B cell (primary cell): ENCODE measurements at regions not wholly inside any gene's neighbourhood (a gene's known extent, or its start where the extent isn't known, plus 50 kb on each side); places are given as distances from the start of the nearest gene placed in this dataset.

Experiments used
- ATAC-seq: fragments of 200-7000 bp; cut with Tn5 transposase; one replicate; pipeline ENCODE4 v1.10.0; 2021; ENCODE audit warnings: low read depth, mild to moderate bottlenecking, moderate number of reproducible peaks, moderate library complexity
- CTCF ChIA-PET: fragments of 350-600 bp; sonication (Branson Sonifier 250); formaldehyde crosslinking; loops from one replicate; lab custom pipeline; 2021; ENCODE audit warnings: antibody characterized with exemption, inconsistent platforms; lab: Charles Lee
- POLR2A ChIA-PET: fragments of 350-600 bp; sonication (Branson Sonifier 250); formaldehyde crosslinking; loops from one replicate; lab custom pipeline; 2021; ENCODE audit warnings: antibody characterized with exemption; lab: Charles Lee
- DNase-seq: peaks from one replicate; pipeline ENCODE4 v3.0.0; 2013
- H2AFZ ChIP-seq: 2 replicates; pipeline ENCODE4 v1.6.1; 2012; ENCODE audit warnings: mild to moderate bottlenecking, low read depth, low read length; ENCODE audit not compliant: insufficient read depth, poor library complexity, severe bottlenecking
- H3K27ac ChIP-seq, 2 donors: 1 replicate in 1 of 2; 2 replicates in 1 of 2; pipeline ENCODE4 v1.5.1; 2012 to 2013; ENCODE audit warnings: low read length in 2 of 2, mild to moderate bottlenecking in 2 of 2, moderate library complexity in 1 of 2
- H3K27me3 ChIP-seq, 4 experiments: fragments of 200-600 bp in 1 of 4; sonication (generic) in 1 of 4; replicated peaks in 1 of 4; 1 replicate in 2 of 4; 2 replicates in 2 of 4; pipeline versions ENCODE4 v1.6.1 to v1.7.0; 2013 to 2016; ENCODE audit warnings: low read length in 3 of 4, mild to moderate bottlenecking in 2 of 4, mixed read lengths in 1 of 4, moderate library complexity in 1 of 4; ENCODE audit not compliant: insufficient read depth in 4 of 4, control insufficient read depth in 3 of 4; ENCODE audit errors: control extremely low read depth in 1 of 4
- H3K36me3 ChIP-seq, 2 experiments: replicated peaks in 1 of 2; 1 replicate in 1 of 2; 2 replicates in 1 of 2; pipeline versions ENCODE4 v1.6.1 to v1.7.1; 2013; ENCODE audit warnings: low read length in 1 of 2; ENCODE audit not compliant: insufficient read depth in 2 of 2, control insufficient read depth in 1 of 2; ENCODE audit errors: control extremely low read depth in 1 of 2, extremely low read depth in 1 of 2
- H3K4me1 ChIP-seq, 2 donors: fragments of 200-600 bp in 1 of 2; sonication (generic) in 1 of 2; 1 replicate in 1 of 2; 2 replicates in 1 of 2; pipeline versions ENCODE4 v1.5.1 to v1.6.1; 2013 to 2017; ENCODE audit warnings: low read length in 2 of 2; ENCODE audit not compliant: control insufficient read depth in 2 of 2, insufficient read depth in 2 of 2
- H3K4me2 ChIP-seq: replicated peaks from 2 replicates; pipeline ENCODE3; 2012; ENCODE audit warnings: mild to moderate bottlenecking, low read depth, low read length; ENCODE audit not compliant: poor library complexity, severe bottlenecking
- H3K4me3 ChIP-seq, 5 experiments: fragments of 200-600 bp in 1 of 5; sonication (generic) in 1 of 5; 1 replicate in 3 of 5; 2 replicates in 2 of 5; pipeline versions ENCODE4 v1.5.1 to v1.7.0; 2011 to 2016; ENCODE audit warnings: low read length in 4 of 5, mild to moderate bottlenecking in 4 of 5, low read depth in 2 of 5, control low read depth in 1 of 5, moderate library complexity in 1 of 5; ENCODE audit not compliant: insufficient read depth in 1 of 5; ENCODE audit errors: control extremely low read depth in 1 of 5, extremely low read depth in 1 of 5
- H3K79me2 ChIP-seq: fragments of 200-600 bp; sonication (generic); one replicate; pipeline ENCODE4 v1.6.0; 2016; ENCODE audit warnings: low read length; ENCODE audit not compliant: control insufficient read depth, insufficient read depth
- H3K9ac ChIP-seq: fragments of 200-600 bp; sonication (generic); 2 replicates; pipeline ENCODE4 v1.6.1; 2017; ENCODE audit warnings: mild to moderate bottlenecking, low read length, moderate library complexity
- H3K9me3 ChIP-seq, 3 donors: one replicate each; pipeline versions ENCODE4 v1.6.1 to v1.7.1; 2013; ENCODE audit warnings: low read length in 2 of 3; ENCODE audit not compliant: control insufficient read depth in 2 of 3, insufficient read depth in 1 of 3; ENCODE audit errors: control extremely low read depth in 1 of 3
- H4K20me1 ChIP-seq: 2 replicates; pipeline ENCODE4 v1.6.0; 2012; ENCODE audit warnings: mild to moderate bottlenecking, low read length; ENCODE audit not compliant: insufficient read depth, control insufficient read depth, poor library complexity, severe bottlenecking
- H3K27ac Mint-ChIP-seq: one replicate; pipeline ENCODE4 v1.8.0; 2021; ENCODE audit warnings: mixed read lengths
- H3K27me3 Mint-ChIP-seq: one replicate; pipeline ENCODE4 v1.8.0; 2021; ENCODE audit warnings: mixed read lengths
- H3K4me1 Mint-ChIP-seq: one replicate; pipeline ENCODE4 v1.8.0; 2021; ENCODE audit warnings: mixed read lengths
- H3K4me3 Mint-ChIP-seq: one replicate; pipeline ENCODE4 v1.8.0; 2021; ENCODE audit warnings: mixed read lengths
- H3K9me3 Mint-ChIP-seq: one replicate; pipeline ENCODE4 v1.8.0; 2022; ENCODE audit warnings: mixed read lengths; ENCODE audit not compliant: insufficient read depth
- EZH2 ChIP-seq: IDR thresholded peaks from 2 replicates; pipeline ENCODE4 v1.6.1; 2012; ENCODE audit warnings: borderline replicate concordance, low read depth, mild to moderate bottlenecking, moderate library complexity, low read length; ENCODE audit not compliant: insufficient read depth, poor library complexity, severe bottlenecking
- WGBS: methylation state at CpG from one replicate; pipeline ENCODE4 v1.1.5; 2013; ENCODE audit warnings: missing lambda C conversion rate; ENCODE audit not compliant: insufficient coverage; 5-methylcytosine and 5-hydroxymethylcytosine counted together
- intact Hi-C: fragments of 100-400 bp; cut with micrococcal nuclease; formaldehyde crosslinking; loops from one replicate; pipeline ENCODE4 v1.10.0; 2022
- TF ChIP-seq, protein P1 (sequence below): fragments of 200-600 bp; IDR thresholded peaks from one replicate; pipeline ENCODE4 v1.8.0; 2022; ENCODE audit warnings: antibody characterized with exemption, mild to moderate bottlenecking

DNA sequence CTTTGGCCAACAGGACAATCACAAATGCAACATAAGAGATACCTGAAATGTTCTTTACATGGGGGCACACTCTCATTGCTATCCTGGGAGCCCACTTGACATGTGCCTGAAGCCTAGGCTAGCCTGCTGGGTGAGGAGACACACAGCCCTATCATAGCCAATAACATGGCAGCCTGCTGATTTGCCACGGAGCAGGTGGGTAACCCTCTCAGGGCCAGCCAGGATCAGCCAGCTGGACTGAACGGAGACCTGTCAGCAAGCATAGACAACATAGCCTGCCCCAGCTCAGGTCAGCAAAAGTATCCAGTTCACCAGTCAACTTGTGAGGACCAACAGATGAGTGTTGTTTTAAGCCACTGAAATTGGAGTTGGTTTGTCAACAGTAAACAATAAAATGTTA, 566.5 kb downstream of the DCDC2C start:
- Histone ChIP-seq H3K9me3 (peaks cover 0 to 5% (median 0%) of the 10 kb centered on the region in 3 donors), H4K20me1 (no peaks in the 10 kb centered on the region)

DNA sequence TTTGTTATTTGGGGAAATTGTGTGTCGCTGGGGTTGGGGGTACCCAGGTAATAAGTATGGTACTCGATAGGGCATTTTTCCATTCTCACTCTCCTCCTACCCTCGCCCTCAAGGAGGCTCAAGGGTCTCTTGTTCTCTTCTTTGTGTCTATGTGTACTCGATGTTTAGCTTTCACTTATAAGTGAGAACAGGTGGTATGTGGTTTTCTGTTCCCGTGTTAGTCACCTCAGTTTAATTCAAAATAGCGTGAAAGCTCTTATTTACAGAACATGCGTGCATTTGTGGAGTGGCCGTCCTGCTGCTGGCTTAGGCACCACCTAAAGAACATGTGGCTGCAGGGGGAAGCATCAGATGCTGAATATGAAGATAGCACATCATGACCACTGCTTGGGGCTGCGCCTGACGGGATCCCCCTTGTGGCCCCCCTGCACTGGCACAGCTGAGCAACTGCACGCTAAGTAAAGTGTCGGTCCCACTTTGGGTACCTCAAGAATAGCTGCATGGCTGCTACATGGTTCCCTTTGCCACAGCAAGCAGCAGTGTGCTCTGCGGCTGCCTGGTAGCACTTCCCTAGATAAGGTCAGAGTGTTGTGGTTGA, 569.0 kb downstream of the DCDC2C start:
- Mint-ChIP-seq H3K4me3 (no peak overlapping the region), H3K27ac (no peak overlapping the region), H3K9me3 (peaks cover 2% of the 10 kb centered on the region), H3K27me3 (no peaks in the 10 kb centered on the region), H3K4me1 (no peaks in the 10 kb centered on the region)
- no peak overlapping the region for H3K9ac ChIP-seq
- no peak overlapping the region for H3K4me2 ChIP-seq
- H3K4me1 ChIP-seq, result no peaks in the 10 kb centered on the region
- H3K4me3 ChIP-seq, result no peak overlapping the region
- no peaks in the 10 kb centered on the region for H3K36me3 ChIP-seq
- no peaks in the 10 kb centered on the region for H4K20me1 ChIP-seq
- TF ChIP-seq EZH2, result no peak
- TF ChIP-seq, protein P1, sequence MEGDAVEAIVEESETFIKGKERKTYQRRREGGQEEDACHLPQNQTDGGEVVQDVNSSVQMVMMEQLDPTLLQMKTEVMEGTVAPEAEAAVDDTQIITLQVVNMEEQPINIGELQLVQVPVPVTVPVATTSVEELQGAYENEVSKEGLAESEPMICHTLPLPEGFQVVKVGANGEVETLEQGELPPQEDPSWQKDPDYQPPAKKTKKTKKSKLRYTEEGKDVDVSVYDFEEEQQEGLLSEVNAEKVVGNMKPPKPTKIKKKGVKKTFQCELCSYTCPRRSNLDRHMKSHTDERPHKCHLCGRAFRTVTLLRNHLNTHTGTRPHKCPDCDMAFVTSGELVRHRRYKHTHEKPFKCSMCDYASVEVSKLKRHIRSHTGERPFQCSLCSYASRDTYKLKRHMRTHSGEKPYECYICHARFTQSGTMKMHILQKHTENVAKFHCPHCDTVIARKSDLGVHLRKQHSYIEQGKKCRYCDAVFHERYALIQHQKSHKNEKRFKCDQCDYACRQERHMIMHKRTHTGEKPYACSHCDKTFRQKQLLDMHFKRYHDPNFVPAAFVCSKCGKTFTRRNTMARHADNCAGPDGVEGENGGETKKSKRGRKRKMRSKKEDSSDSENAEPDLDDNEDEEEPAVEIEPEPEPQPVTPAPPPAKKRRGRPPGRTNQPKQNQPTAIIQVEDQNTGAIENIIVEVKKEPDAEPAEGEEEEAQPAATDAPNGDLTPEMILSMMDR, result no peak
- H3K9me3 ChIP-seq, result peaks cover 0 to 5% (median 0%) of the 10 kb centered on the region in 3 donors
- H3K27me3 ChIP-seq, result no peaks in the 10 kb centered on the region
- DNase-seq, result no peak
- CTCF ChIA-PET, result no interaction called here
- no peak for ATAC-seq
- H2AFZ ChIP-seq, result no peak overlapping the region
- intact Hi-C loops, result no loop called here
- POLR2A ChIA-PET, result no interaction called here
- 85% methylated on average over 6 of the region's 13 CpGs for WGBS
- H3K27ac ChIP-seq, result no peak overlapping the region
- H3K79me2 ChIP-seq, result no peaks in the 10 kb centered on the region

More for the DNA sequence above, 566.5 kb downstream of the DCDC2C start:
- Histone ChIP-seq H3K79me2 (no peaks in the 10 kb centered on the region), H3K36me3 (no peaks in the 10 kb centered on the region), H3K9ac (no peak overlapping the region), H3K4me1 (no peaks in the 10 kb centered on the region), H3K4me2 (no peak overlapping the region), H3K27ac (no peak overlapping the region), H3K27me3 (no peaks in the 10 kb centered on the region), H3K4me3 (no peak overlapping the region), H2AFZ (no peak overlapping the region)
- ChIA-PET CTCF (no interaction called here), POLR2A (no interaction called here)
- no peaks in the 10 kb centered on the region for H3K27me3 Mint-ChIP-seq
- H3K4me3 Mint-ChIP-seq, result no peak overlapping the region
- peaks cover 4% of the 10 kb centered on the region for H3K4me1 Mint-ChIP-seq
- no peak for ATAC-seq
- 94% methylated on average over 2 of the region's 2 CpGs for WGBS
- DNase-seq, result no peak
- H3K9me3 Mint-ChIP-seq, result no peaks in the 10 kb centered on the region
- intact Hi-C loops, result no loop called here
- TF ChIP-seq, protein P1, result no peak
- no peak for TF ChIP-seq EZH2
- H3K27ac Mint-ChIP-seq, result no peak overlapping the region
